ENCODE measurements at regions not wholly inside any gene's neighbourhood (a gene's known extent, or its start where the extent isn't known, plus 50 kb on each side); places are given as distances from the start of the nearest gene placed in this dataset.

DNA sequence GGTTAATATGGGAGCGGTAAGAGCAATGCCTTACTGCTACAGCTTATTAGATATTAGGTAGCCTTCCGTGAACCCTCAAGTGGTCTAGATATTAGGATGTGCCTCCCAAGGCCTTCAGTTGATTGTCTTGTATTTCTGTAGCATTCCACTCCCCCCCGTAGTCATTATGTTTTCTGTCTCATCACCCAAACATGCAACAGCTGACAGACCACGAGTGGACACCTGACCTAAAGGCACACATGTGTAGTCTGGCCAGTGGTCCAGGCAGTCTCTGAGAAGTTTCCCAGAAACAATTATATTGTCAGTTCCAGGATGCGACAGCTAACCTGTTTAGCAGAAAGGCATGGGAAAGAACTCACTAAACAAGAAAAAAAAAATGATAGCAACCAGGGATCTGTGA is 1000.9 kb downstream of the AGBL1 start:
- 74% methylated on average over 5 of the region's 5 CpGs for WGBS

More for the DNA sequence above, 1000.9 kb downstream of the AGBL1 start:
- no peaks in the 10 kb centered on the region for H3K36me3 ChIP-seq
- H3K9me3 ChIP-seq, result no peaks in the 10 kb centered on the region
- TF ChIP-seq, protein P1, sequence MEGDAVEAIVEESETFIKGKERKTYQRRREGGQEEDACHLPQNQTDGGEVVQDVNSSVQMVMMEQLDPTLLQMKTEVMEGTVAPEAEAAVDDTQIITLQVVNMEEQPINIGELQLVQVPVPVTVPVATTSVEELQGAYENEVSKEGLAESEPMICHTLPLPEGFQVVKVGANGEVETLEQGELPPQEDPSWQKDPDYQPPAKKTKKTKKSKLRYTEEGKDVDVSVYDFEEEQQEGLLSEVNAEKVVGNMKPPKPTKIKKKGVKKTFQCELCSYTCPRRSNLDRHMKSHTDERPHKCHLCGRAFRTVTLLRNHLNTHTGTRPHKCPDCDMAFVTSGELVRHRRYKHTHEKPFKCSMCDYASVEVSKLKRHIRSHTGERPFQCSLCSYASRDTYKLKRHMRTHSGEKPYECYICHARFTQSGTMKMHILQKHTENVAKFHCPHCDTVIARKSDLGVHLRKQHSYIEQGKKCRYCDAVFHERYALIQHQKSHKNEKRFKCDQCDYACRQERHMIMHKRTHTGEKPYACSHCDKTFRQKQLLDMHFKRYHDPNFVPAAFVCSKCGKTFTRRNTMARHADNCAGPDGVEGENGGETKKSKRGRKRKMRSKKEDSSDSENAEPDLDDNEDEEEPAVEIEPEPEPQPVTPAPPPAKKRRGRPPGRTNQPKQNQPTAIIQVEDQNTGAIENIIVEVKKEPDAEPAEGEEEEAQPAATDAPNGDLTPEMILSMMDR (IDR thresholded peaks at IDR 0.05), result no peak
- TF ChIP-seq EP300 (IDR thresholded peaks at IDR 0.05), result no peak
- no peak for TF ChIP-seq POLR2A (IDR thresholded peaks at IDR 0.05)
- TF ChIP-seq POLR2AphosphoS5 (IDR thresholded peaks at IDR 0.05), result no peak
- no peak overlapping the region for H3K27ac ChIP-seq
- no peak for DNase-seq (ENCODE audit: low spot score in 2 of 2)
- H3K4me1 ChIP-seq, result no peaks in the 10 kb centered on the region
- no peaks in the 10 kb centered on the region for H3K27me3 ChIP-seq
- no peak overlapping the region for H3K4me3 ChIP-seq

Data from suprapubic skin (tissue), 4 donors.